HEK293T (cell line): ENCODE measurements at regions not wholly inside any gene's neighbourhood (a gene's known extent, or its start where the extent isn't known, plus 50 kb on each side); places are given as distances from the start of the nearest gene placed in this dataset.

Source experiments
- CTCF ChIA-PET: fragments of 350-600 bp; formaldehyde crosslinking; extraction: SDS; loops from one replicate; lab custom pipeline; 2021; ENCODE audit warnings: antibody characterized with exemption, inconsistent platforms; lab: Yijun Ruan, JAX
- POLR2A ChIA-PET: fragments of 350-600 bp; formaldehyde crosslinking; extraction: SDS; loops from one replicate; lab custom pipeline; 2020; ENCODE audit warnings: antibody characterized with exemption, inconsistent platforms; lab: Yijun Ruan, JAX
- DNase-seq: peaks from one replicate; pipeline ENCODE4 v3.0.0; 2012; ENCODE audit warnings: mixed read lengths; ENCODE audit errors: extremely low spot score
- ARNT ChIP-seq: fragments of 450-650 bp; IDR thresholded peaks from 2 replicates; pipeline ENCODE4 v1.6.1; 2017; ENCODE audit warnings: mild to moderate bottlenecking
- BHLHE40 ChIP-seq: fragments of 450-650 bp; IDR thresholded peaks from 2 replicates; pipeline ENCODE4 v1.6.1; 2016; ENCODE audit warnings: mild to moderate bottlenecking, moderate library complexity, borderline replicate concordance
- CTBP1 ChIP-seq: fragments of 450-650 bp; IDR thresholded peaks from 2 replicates; pipeline ENCODE4 v1.6.1; 2016; ENCODE audit warnings: borderline replicate concordance
- ELF4 ChIP-seq: fragments of 450-650 bp; IDR thresholded peaks from 2 replicates; pipeline ENCODE4 v1.6.1; 2017; ENCODE audit warnings: antibody characterized with exemption
- FOXA1 ChIP-seq: fragments of 450-650 bp; IDR thresholded peaks from 2 replicates; pipeline ENCODE4 v1.6.1; 2016; ENCODE audit warnings: mild to moderate bottlenecking
- FOXK2 ChIP-seq: fragments of 450-650 bp; IDR thresholded peaks from 2 replicates; pipeline ENCODE4 v1.6.1; 2016; ENCODE audit warnings: mild to moderate bottlenecking
- FOXM1 ChIP-seq: fragments of 450-650 bp; IDR thresholded peaks from 2 replicates; pipeline ENCODE4 v1.6.1; 2017; ENCODE audit warnings: mild to moderate bottlenecking, borderline replicate concordance
- HDGF ChIP-seq: fragments of 450-650 bp; IDR thresholded peaks from 2 replicates; pipeline ENCODE4 v1.6.1; 2017; ENCODE audit warnings: antibody characterized with exemption, borderline replicate concordance
- L3MBTL2 ChIP-seq: fragments of 450-650 bp; conservative IDR thresholded peaks from 2 replicates; pipeline ENCODE4 v1.6.1; 2016; ENCODE audit warnings: mild to moderate bottlenecking
- LEF1 ChIP-seq: fragments of 450-650 bp; IDR thresholded peaks from 2 replicates; pipeline ENCODE4 v1.6.1; 2017; ENCODE audit warnings: mild to moderate bottlenecking, borderline replicate concordance
- NFRKB ChIP-seq: fragments of 450-650 bp; IDR thresholded peaks from 2 replicates; pipeline ENCODE4 v1.6.1; 2016; ENCODE audit warnings: mild to moderate bottlenecking, moderate library complexity
- PKNOX1 ChIP-seq: fragments of 450-650 bp; IDR thresholded peaks from 2 replicates; pipeline ENCODE4 v1.6.1; 2016
- SP1 ChIP-seq: fragments of 450-650 bp; IDR thresholded peaks from 2 replicates; pipeline ENCODE4 v1.6.1; 2017
- SUZ12 ChIP-seq: fragments of 450-650 bp; IDR thresholded peaks from 2 replicates; pipeline ENCODE4 v1.6.1; 2016; ENCODE audit warnings: mild to moderate bottlenecking
- TARDBP ChIP-seq: fragments of 450-650 bp; IDR thresholded peaks from 2 replicates; pipeline ENCODE4 v1.6.1; 2016
- ZNF384 ChIP-seq: fragments of 450-650 bp; IDR thresholded peaks from 2 replicates; pipeline ENCODE4 v1.6.1; 2016

GRCh38 chr1:82562448-82562847 is 761.7 kb downstream of the ADGRL2 start:
- no peak for DNase-seq
- ChIA-PET POLR2A (no interaction called here), CTCF (no interaction called here)
- TF ChIP-seq PKNOX1 (peak; percentile 45), NFRKB (no peak)

- ChIA-PET CTCF (no interaction called here), POLR2A (no interaction called here)
- TF ChIP-seq HDGF: no peak
- TF ChIP-seq SP1: no peak
- no peak for TF ChIP-seq BHLHE40
- no peak for TF ChIP-seq L3MBTL2
- TF ChIP-seq SUZ12: no peak
- no peak for TF ChIP-seq LEF1
- no peak for TF ChIP-seq FOXK2
- no peak for TF ChIP-seq ZNF384
- no peak for TF ChIP-seq TARDBP
- DNase-seq: no peak
These were observed 759.8 kb downstream of the ADGRL2 start for GRCh38 chr1:82560566-82560965.

GRCh38 chr1:82555501-82555900 is 754.8 kb downstream of the ADGRL2 start:
- ChIA-PET POLR2A (no interaction called here), CTCF (no interaction called here)
- TF ChIP-seq FOXK2 (no peak), HDGF (no peak), TARDBP (no peak), NFRKB (no peak), BHLHE40 (no peak), FOXM1 (no peak), CTBP1 (no peak), ZNF384 (no peak), L3MBTL2 (no peak)
- DNase-seq: no peak

GRCh38 chr1:82549841-82550240 is 749.1 kb downstream of the ADGRL2 start:
- ChIA-PET CTCF (no interaction called here), POLR2A (no interaction called here)
- no peak for TF ChIP-seq FOXM1
- no peak for TF ChIP-seq PKNOX1
- TF ChIP-seq ELF4: no peak
- TF ChIP-seq LEF1: no peak
- TF ChIP-seq SUZ12: no peak
- TF ChIP-seq ARNT: no peak
- no peak for TF ChIP-seq HDGF
- TF ChIP-seq FOXA1: no peak
- no peak for TF ChIP-seq SP1
- TF ChIP-seq ZNF384: no peak
- no peak for TF ChIP-seq CTBP1
- TF ChIP-seq TARDBP: no peak
- TF ChIP-seq NFRKB: no peak
- TF ChIP-seq FOXK2: no peak
- no peak for TF ChIP-seq L3MBTL2
- no peak for DNase-seq

GRCh38 chr1:82542766-82543165 is 742.0 kb downstream of the ADGRL2 start:
- TF ChIP-seq HDGF (no peak), FOXA1 (no peak), TARDBP (no peak), ZNF384 (no peak), ARNT (no peak), FOXM1 (no peak), ELF4 (no peak), SUZ12 (no peak), CTBP1 (no peak), NFRKB (no peak), LEF1 (no peak), BHLHE40 (no peak), SP1 (no peak), L3MBTL2 (no peak), PKNOX1 (no peak), FOXK2 (no peak)
- POLR2A ChIA-PET: no interaction called here

GRCh38 chr1:82542141-82542540 is 741.4 kb downstream of the ADGRL2 start:
- POLR2A ChIA-PET: no interaction called here
- no peak for DNase-seq
- no peak for TF ChIP-seq SP1
- no peak for TF ChIP-seq PKNOX1
- no peak for TF ChIP-seq LEF1
- no peak for TF ChIP-seq FOXA1
- no peak for TF ChIP-seq FOXM1
- TF ChIP-seq NFRKB: no peak
- no peak for TF ChIP-seq FOXK2
- no peak for TF ChIP-seq TARDBP
- TF ChIP-seq ELF4: no peak
- TF ChIP-seq HDGF: no peak
- TF ChIP-seq SUZ12: no peak
- TF ChIP-seq ZNF384: no peak
- CTCF ChIA-PET: no interaction called here

More at GRCh38 chr1:82542766-82543165, 742.0 kb downstream of the ADGRL2 start:
- CTCF ChIA-PET: no interaction called here
- DNase-seq: no peak
